ENCODE measurements at regions not wholly inside any gene's neighbourhood (a gene's known extent, or its start where the extent isn't known, plus 50 kb on each side); places are given as distances from the start of the nearest gene placed in this dataset.
A peak's percentile ranks its signal among the peaks of the same experiment; 100 is the strongest.
"Not testable (repeated sequence)": the region's sequence is repeated elsewhere in the genome, so short reads cannot be mapped to it uniquely, and the experiment has no call there.

GRCh38 chr10:26355241-26355640, 82.9 kb upstream of the APBB1IP start:
- no peak for DNase-seq (ENCODE audit: low spot score)

- DNase-seq (ENCODE audit: low spot score), result no peak
These were observed 80.9 kb upstream of the APBB1IP start for GRCh38 chr10:26357203-26357602.

GRCh38 chr10:26358071-26358470, 80.1 kb upstream of the APBB1IP start:
- no peak for DNase-seq (ENCODE audit: low spot score)

- DNase-seq (ENCODE audit: low spot score), result no peak
These were observed 78.5 kb upstream of the APBB1IP start for GRCh38 chr10:26359670-26360069.

DNA sequence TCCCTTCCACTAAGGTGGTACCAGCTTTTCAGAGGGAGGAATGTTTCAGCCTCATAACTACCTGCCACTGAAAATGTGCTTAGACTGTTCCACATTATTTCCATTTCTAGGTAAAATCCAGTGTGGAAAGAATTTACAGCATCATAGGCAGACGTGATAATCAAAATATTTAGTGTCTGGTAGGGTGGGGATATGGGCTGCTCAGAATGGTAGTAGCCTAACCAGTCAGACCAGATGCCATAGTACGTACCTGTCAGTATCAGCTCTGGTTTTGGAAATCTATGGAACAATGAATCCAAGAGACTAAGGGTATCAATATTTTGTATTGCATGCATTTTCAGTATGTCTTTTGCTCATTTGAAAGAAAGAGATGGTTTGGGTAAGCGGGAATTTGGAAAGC, 76.8 kb upstream of the APBB1IP start:
- DNase-seq (ENCODE audit: low spot score), result no peak

GRCh38 chr10:26361971-26362370, 76.2 kb upstream of the APBB1IP start:
- DNase-seq (ENCODE audit: low spot score), result peak; percentile 14

DNA sequence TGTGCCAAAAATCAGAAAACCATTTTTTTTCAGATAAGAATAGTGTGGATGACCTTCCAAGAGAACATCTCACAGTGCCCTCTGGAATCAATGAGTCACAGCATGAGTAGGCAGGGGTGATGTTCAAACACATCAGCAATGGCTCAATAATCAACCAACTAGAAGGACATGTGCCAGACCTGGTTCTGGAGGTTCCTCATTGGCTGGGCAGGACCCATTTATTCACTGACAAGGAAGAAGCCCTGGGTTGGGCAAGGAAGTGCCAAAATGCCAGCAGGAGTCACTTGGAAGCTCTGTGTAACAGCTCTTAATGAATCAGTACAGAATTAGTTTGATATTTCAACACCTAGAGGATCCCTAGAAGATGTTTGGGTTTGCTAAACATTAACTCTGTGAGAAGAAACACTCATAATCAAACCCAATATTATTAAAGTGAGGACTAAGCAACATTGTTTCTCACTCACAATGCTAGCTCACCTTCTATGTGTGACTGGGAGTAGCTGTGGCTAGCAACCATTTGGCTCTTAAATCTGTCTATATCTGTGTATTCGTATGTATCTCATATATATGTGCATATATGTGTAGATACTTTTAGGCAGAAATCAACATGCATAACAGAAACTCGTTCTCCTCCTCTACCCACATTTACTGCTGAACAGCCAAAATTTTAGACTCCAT, 72.3 kb upstream of the APBB1IP start:
- DNase-seq (ENCODE audit: low spot score), result no peak

- DNase-seq (ENCODE audit: low spot score), result not testable (repeated sequence)
These were observed 71.1 kb upstream of the APBB1IP start for GRCh38 chr10:26367035-26367434.

DNA sequence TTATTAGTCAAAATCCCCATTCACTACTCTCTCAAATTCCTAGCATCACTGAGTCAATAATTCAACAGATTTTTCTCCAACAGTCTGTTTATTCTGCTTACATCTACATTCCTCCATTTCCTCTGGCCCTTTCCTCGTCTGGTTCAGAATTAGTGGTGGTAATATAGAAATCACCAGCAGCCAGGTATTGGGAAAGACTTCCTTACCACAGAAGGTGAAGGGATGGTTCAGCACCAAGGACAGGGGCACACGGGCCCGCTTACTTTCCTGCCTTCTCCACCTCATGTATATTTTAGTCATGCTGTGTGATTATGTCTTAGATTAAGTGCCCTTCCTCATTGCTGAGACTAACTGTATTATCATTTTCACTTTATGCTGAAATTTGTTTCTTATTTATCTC, 70.4 kb upstream of the APBB1IP start:
- DNase-seq (ENCODE audit: low spot score), result no peak

- DNase-seq (ENCODE audit: low spot score), result no peak
These were observed 69.7 kb upstream of the APBB1IP start for GRCh38 chr10:26368463-26368862.

GRCh38 chr10:26372513-26373354, 65.4 kb upstream of the APBB1IP start:
- no peak for DNase-seq (ENCODE audit: low spot score)

GRCh38 chr10:26374426-26374825, 63.7 kb upstream of the APBB1IP start:
- peak; percentile 56 for DNase-seq (ENCODE audit: low spot score)

- DNase-seq (ENCODE audit: low spot score), result not testable (repeated sequence)
These were observed 60.8 kb upstream of the APBB1IP start for GRCh38 chr10:26377224-26377810.

- no peak for DNase-seq (ENCODE audit: low spot score)
These were observed 59.3 kb upstream of the APBB1IP start for GRCh38 chr10:26378861-26379294.

- DNase-seq (ENCODE audit: low spot score), result no peak
These were observed 57.3 kb upstream of the APBB1IP start for GRCh38 chr10:26380815-26381214.

DNA sequence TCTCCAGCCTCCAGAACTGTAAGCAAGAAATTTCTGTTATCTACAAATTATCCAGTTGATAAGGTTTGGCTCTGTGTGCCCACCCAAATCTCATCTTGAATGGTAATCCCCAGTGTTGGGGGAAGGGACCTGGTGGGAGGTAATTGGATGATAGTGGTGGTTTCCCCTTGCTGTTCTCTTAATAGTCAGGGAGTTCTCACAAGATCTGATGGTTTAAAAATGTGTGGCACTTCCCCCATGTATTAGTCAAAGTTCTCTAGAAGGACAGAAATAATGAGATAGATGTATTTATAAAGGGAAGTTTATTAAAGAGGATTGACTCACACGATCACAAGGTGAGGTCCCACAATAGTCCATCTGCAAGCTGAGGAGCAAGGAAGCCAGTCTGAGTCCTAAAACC, 56.2 kb upstream of the APBB1IP start:
- DNase-seq (ENCODE audit: low spot score), result no peak

GRCh38 chr10:26384600-26384999, 53.5 kb upstream of the APBB1IP start:
- no peak for DNase-seq (ENCODE audit: low spot score)

DNA sequence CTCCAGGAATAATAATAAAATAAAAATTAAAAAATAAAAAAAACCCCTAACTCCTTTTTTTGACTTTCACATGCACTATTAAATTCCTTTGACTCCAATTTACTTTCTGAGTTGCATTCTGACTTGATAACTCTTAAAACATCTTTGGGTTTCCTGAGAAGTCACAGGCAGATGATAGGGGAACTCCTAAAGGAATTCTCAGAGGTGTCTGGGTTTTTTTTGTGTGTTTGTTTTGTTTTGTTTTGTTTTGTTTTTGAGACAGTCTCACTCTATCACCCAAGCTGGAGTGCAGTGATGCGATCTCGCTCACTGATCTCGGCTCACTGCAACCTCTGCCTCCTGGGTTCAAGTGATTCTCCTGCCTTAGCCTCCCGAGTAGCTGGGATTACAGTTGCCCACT, 52.7 kb upstream of the APBB1IP start:
- DNase-seq (ENCODE audit: low spot score), result no peak

- peak; percentile 34 for DNase-seq (ENCODE audit: low spot score)
These were observed 51.4 kb upstream of the APBB1IP start for GRCh38 chr10:26386781-26387180.

All from Ammon's horn (tissue), 1 donor.